ENCODE measurements at regions not wholly inside any gene's neighbourhood (a gene's known extent, or its start where the extent isn't known, plus 50 kb on each side); places are given as distances from the start of the nearest gene placed in this dataset.
"Not testable (repeated sequence)": the region's sequence is repeated elsewhere in the genome, so short reads cannot be mapped to it uniquely, and the experiment has no call there.

- intact Hi-C loops (cut with micrococcal nuclease), result no loop called here
Observed at GRCh38 chr13:81582381-81582780, 1241.5 kb upstream of the SPRY2 start.

GRCh38 chr13:81577601-81578195 is 1236.8 kb upstream of the SPRY2 start:
- intact Hi-C loops (cut with micrococcal nuclease), result no loop called here

GRCh38 chr13:81568824-81569223 is 1227.9 kb upstream of the SPRY2 start:
- intact Hi-C loops (cut with micrococcal nuclease), result no loop called here

GRCh38 chr13:81565849-81566248 is 1224.9 kb upstream of the SPRY2 start:
- intact Hi-C loops (cut with micrococcal nuclease), result no loop called here

GRCh38 chr13:81563091-81563490 is 1222.2 kb upstream of the SPRY2 start:
- intact Hi-C loops (cut with micrococcal nuclease), result no loop called here

- intact Hi-C loops (cut with micrococcal nuclease), result no loop called here
Observed at GRCh38 chr13:81562598-81562997, 1221.7 kb upstream of the SPRY2 start.

- intact Hi-C loops (cut with micrococcal nuclease), result no loop called here
Observed at GRCh38 chr13:81551036-81551435, 1210.1 kb upstream of the SPRY2 start.

- intact Hi-C loops (cut with micrococcal nuclease), result not testable (repeated sequence)
Observed at GRCh38 chr13:81546294-81546693, 1205.4 kb upstream of the SPRY2 start.

- intact Hi-C loops (cut with micrococcal nuclease), result no loop called here
Observed at GRCh38 chr13:81540777-81541176, 1199.9 kb upstream of the SPRY2 start.

- intact Hi-C loops (cut with micrococcal nuclease), result no loop called here
Observed at GRCh38 chr13:81539643-81540150, 1198.8 kb upstream of the SPRY2 start.

- intact Hi-C loops (cut with micrococcal nuclease), result no loop called here
Observed at GRCh38 chr13:81498969-81499368, 1158.0 kb upstream of the SPRY2 start.

GRCh38 chr13:81493144-81493543 is 1152.2 kb upstream of the SPRY2 start:
- intact Hi-C loops (cut with micrococcal nuclease), result no loop called here

GRCh38 chr13:81492449-81492848 is 1151.5 kb upstream of the SPRY2 start:
- intact Hi-C loops (cut with micrococcal nuclease), result no loop called here

- intact Hi-C loops (cut with micrococcal nuclease), result no loop called here
Observed at GRCh38 chr13:81488021-81488420, 1147.1 kb upstream of the SPRY2 start.

GRCh38 chr13:81487151-81487550 is 1146.2 kb upstream of the SPRY2 start:
- intact Hi-C loops (cut with micrococcal nuclease), result no loop called here

- intact Hi-C loops (cut with micrococcal nuclease), result no loop called here
Observed at GRCh38 chr13:81480634-81481033, 1139.7 kb upstream of the SPRY2 start.

- intact Hi-C loops (cut with micrococcal nuclease), result no loop called here
Observed at GRCh38 chr13:81473366-81473899, 1132.5 kb upstream of the SPRY2 start.

GRCh38 chr13:81458170-81458569 is 1117.2 kb upstream of the SPRY2 start:
- intact Hi-C loops (cut with micrococcal nuclease), result no loop called here

- intact Hi-C loops (cut with micrococcal nuclease), result no loop called here
Observed at GRCh38 chr13:81446441-81446840, 1105.5 kb upstream of the SPRY2 start.

- intact Hi-C loops (cut with micrococcal nuclease), result no loop called here
Observed at GRCh38 chr13:81442904-81443303, 1102.0 kb upstream of the SPRY2 start.

- intact Hi-C loops (cut with micrococcal nuclease), result no loop called here
Observed at GRCh38 chr13:81425286-81425685, 1084.4 kb upstream of the SPRY2 start.

- intact Hi-C loops (cut with micrococcal nuclease), result no loop called here
Observed at GRCh38 chr13:81409284-81409683, 1068.4 kb upstream of the SPRY2 start.

GRCh38 chr13:81408647-81409046 is 1067.7 kb upstream of the SPRY2 start:
- intact Hi-C loops (cut with micrococcal nuclease), result no loop called here

Data from T-helper 2 cell treated with Interferon-gamma antibody and Interleukin-4, amounts not matched to agents 100 ng/mL and 5 ng/mL, for 36 hours (primary cell).